ENCODE measurements at regions not wholly inside any gene's neighbourhood (a gene's known extent, or its start where the extent isn't known, plus 50 kb on each side); places are given as distances from the start of the nearest gene placed in this dataset.

DNA sequence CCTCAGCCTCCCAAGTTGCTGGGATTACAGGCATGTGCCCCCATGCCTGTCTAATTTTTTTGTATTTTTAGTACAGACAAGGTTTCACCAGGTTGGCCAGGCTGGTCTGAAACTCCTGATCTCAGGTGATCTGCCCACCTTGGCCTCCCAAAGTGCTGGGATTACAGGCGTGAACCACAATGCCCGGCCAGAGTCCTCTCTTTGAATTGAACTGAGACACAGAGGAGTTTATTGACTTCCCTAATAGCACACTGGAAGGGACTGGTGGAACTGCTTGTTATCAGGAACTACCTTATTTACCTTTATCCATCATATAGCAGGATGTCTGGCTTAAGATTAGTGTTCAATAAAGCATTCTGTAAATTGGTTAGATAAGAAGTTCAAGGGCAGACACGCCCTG lies 613.8 kb downstream of the EFNB2 start:
- TF ChIP-seq, protein P1, sequence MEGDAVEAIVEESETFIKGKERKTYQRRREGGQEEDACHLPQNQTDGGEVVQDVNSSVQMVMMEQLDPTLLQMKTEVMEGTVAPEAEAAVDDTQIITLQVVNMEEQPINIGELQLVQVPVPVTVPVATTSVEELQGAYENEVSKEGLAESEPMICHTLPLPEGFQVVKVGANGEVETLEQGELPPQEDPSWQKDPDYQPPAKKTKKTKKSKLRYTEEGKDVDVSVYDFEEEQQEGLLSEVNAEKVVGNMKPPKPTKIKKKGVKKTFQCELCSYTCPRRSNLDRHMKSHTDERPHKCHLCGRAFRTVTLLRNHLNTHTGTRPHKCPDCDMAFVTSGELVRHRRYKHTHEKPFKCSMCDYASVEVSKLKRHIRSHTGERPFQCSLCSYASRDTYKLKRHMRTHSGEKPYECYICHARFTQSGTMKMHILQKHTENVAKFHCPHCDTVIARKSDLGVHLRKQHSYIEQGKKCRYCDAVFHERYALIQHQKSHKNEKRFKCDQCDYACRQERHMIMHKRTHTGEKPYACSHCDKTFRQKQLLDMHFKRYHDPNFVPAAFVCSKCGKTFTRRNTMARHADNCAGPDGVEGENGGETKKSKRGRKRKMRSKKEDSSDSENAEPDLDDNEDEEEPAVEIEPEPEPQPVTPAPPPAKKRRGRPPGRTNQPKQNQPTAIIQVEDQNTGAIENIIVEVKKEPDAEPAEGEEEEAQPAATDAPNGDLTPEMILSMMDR (IDR thresholded peaks at IDR 0.05; ENCODE audit: low read depth, low read length, poor library complexity, severe bottlenecking), result no peak
- no peak for TF ChIP-seq EZH2phosphoT487 (IDR thresholded peaks at IDR 0.05; ENCODE audit: borderline replicate concordance, low read length)
